AG09319 (cell line): ENCODE measurements at regions not wholly inside any gene's neighbourhood (a gene's known extent, or its start where the extent isn't known, plus 50 kb on each side); places are given as distances from the start of the nearest gene placed in this dataset.
"Not testable (repeated sequence)": the region's sequence is repeated elsewhere in the genome, so short reads cannot be mapped to it uniquely, and the experiment has no call there.

ENCODE experiments used
- DNase-seq: peaks from one replicate; pipeline ENCODE4 v3.0.0-alpha.2; 2010; ENCODE audit warnings: low read depth; ENCODE audit errors: extremely low read depth
- TF ChIP-seq, protein P1 (sequence below): IDR thresholded peaks from 2 replicates; pipeline ENCODE4 v1.5.1; 2011; ENCODE audit warnings: low read depth, mild to moderate bottlenecking, inconsistent platforms, low read length, moderate library complexity

- TF ChIP-seq, protein P1, sequence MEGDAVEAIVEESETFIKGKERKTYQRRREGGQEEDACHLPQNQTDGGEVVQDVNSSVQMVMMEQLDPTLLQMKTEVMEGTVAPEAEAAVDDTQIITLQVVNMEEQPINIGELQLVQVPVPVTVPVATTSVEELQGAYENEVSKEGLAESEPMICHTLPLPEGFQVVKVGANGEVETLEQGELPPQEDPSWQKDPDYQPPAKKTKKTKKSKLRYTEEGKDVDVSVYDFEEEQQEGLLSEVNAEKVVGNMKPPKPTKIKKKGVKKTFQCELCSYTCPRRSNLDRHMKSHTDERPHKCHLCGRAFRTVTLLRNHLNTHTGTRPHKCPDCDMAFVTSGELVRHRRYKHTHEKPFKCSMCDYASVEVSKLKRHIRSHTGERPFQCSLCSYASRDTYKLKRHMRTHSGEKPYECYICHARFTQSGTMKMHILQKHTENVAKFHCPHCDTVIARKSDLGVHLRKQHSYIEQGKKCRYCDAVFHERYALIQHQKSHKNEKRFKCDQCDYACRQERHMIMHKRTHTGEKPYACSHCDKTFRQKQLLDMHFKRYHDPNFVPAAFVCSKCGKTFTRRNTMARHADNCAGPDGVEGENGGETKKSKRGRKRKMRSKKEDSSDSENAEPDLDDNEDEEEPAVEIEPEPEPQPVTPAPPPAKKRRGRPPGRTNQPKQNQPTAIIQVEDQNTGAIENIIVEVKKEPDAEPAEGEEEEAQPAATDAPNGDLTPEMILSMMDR = no peak
- DNase-seq = no peak
Observed at GRCh38 chr7:142468871-142469665, 211.2 kb upstream of the PRSS58 start.

DNA sequence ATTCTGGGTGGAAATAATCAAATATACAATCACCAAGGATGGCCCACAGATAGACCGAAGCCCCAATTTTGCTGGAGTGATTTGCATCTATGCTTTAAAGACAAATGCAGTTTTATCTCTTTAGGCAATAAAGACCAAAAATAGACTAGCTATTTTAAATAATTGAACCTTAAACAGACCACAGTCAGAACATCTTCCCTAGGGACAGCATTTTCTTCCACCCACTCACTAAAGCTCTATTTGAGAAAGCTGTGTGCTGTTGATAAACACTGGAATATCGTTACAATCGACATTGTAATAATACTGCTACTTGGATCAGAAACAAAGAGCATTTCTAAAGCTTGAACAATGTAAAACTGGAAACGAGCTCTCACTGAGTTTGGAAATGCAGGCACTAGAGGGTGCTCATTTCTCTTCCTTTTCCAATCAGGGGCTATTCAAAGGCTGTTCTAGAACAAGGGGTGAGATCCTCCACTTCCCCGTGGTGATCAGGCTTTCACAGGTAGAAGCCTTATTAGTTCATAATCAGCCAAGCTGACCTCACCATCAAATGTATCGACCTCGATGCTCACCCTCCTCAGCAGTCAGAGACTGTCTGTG is 209.3 kb upstream of the PRSS58 start:
- not testable (repeated sequence) for DNase-seq

DNA sequence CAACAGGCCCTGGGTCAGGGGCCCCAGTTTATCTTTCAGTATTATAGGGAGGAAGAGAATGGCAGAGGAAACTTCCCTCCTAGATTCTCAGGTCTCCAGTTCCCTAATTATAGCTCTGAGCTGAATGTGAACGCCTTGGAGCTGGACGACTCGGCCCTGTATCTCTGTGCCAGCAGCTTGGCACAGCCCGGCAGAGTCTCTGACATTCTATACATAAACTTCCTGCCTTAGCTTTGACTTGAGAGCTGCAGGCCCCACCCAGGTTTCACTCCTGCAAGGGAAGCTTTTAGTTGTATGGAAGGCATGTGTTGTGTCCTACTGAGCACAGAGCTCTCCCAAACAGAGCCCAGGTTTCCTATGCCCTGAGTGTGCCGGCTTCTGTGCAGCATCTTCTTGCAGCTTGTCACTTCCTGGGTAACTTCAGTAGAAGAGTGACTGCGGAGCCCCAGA is 205.6 kb upstream of the PRSS58 start:
- DNase-seq = no peak

DNA sequence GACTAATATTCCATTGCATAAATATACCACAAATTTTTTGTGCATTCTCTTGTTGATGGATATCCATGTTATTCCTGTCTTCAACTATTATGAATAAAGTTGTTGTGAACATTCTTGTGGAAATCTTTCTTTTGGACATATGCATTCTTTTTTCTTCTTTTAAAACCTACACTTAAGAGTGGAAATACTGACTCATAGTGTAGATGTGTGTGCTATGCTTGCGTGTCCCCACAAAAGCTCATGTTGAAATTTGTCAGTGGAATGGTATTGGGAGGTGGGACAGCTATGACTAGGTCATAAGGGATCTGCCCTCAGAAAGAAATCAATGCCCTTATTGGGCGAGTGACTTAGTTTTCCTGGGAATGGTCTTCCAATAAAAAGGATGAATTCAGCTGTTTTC is 203.6 kb upstream of the PRSS58 start:
- TF ChIP-seq, protein P1 = no peak
- peak; percentile 68 for DNase-seq

More for the DNA sequence above, 205.6 kb upstream of the PRSS58 start:
- TF ChIP-seq, protein P1 = no peak

GRCh38 chr7:142460402-142461117 is 202.7 kb upstream of the PRSS58 start:
- no peak for DNase-seq
- TF ChIP-seq, protein P1 = no peak

DNA sequence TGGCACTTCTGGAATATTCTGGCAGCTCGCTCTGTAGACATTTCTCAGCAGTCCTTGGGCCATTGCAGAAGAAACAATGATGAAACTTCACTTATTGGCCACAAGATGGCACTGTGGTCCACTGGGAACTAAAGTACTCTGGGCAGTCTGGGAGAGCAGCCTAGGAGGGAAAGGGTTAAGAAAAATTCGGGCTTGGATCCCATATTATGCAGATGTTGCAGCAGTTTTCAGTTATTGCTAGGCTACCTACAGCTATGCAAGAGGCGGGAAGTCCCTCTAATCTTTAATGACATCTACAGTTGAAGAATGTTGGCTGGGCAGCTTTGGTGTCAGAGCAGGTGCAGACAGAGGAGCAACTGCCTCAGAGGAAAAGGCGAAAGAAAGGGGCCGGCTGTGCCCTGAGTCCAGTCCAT is 201.7 kb upstream of the PRSS58 start:
- DNase-seq = peak; percentile 62
- TF ChIP-seq, protein P1 = peak; percentile 71

- DNase-seq = no peak
Observed at GRCh38 chr7:142457146-142457703, 199.4 kb upstream of the PRSS58 start.

More at GRCh38 chr7:142457146-142457703, 199.4 kb upstream of the PRSS58 start:
- TF ChIP-seq, protein P1 = no peak
